RKO (cell line): ENCODE measurements at regions not wholly inside any gene's neighbourhood (a gene's known extent, or its start where the extent isn't known, plus 50 kb on each side); places are given as distances from the start of the nearest gene placed in this dataset.

Source experiments
- DNase-seq: peaks from one replicate; pipeline ENCODE4 v3.0.0-alpha.2; 2016; ENCODE audit warnings: low spot score

DNA sequence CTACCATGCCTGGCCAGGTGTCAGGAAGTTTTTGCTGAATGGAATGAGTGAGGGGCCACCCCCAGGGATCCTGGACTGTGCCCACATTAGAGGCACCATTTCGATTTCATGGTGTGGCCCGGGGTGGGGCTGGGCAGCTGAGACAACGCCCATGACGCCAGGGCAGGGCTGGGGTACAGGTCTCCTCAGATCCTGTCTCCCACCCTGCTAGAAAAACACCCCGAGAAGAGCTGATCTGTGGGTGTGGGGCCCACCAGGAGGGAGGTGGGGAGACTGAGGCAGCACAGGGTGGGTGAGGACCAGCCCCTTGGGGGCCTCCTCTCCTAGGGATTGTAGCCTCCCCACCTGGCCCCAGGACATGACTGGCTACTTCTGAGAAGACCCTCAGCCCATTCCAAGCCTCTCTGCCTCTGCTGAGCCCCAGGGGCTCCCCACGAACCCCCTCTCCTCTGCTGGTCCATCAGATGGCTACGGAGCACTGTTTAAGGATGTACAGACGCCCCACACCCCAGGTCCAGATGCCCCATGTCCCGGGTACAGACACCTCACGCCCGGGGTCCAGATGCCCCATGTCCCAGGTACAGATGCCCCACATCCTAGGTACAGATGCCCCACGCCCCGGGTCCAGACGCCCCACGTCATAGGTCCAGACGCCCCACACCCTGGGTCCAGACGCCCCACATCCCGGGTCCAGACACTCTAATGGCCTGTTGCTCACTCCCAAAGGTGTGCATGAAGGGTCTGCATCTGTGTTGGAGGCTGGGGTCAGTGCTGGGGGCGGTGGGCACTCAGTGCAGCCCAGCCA is 99.4 kb downstream of the MICALL2 start:
- no peak for DNase-seq

DNA sequence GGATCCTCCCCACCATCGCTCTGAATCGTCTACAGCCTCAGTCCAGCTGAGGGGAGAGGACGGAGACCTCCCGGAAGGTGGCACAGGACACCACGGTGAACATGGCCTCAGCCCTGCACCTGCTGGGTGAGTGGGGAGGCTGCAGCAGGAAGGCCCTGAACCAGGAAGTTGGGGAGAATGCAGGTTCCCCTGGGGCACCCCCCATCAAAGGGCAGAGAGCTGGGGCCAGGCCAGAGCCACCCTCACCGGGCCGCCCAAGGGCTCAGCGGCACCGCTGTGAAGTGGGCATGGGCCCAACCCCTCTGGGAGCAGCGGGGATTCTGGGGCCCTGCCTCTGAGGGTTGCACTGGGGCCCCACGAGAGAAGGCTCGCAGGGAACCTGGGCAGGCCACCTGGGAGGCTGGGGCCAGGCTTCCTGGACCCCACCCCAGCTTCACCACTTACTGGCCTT is 98.7 kb downstream of the MICALL2 start:
- DNase-seq: no peak

- DNase-seq: no peak
These were observed 98.1 kb downstream of the MICALL2 start for GRCh38 chr7:1361016-1361755.

GRCh38 chr7:1361756-1362125 is 97.5 kb downstream of the MICALL2 start:
- no peak for DNase-seq

GRCh38 chr7:1362301-1362700 is 97.0 kb downstream of the MICALL2 start:
- DNase-seq: no peak

- DNase-seq: no peak
These were observed 95.0 kb downstream of the MICALL2 start for GRCh38 chr7:1364068-1364905.

GRCh38 chr7:1364906-1365570 is 94.2 kb downstream of the MICALL2 start:
- DNase-seq: no peak

- DNase-seq: no peak
These were observed 93.4 kb downstream of the MICALL2 start for GRCh38 chr7:1365846-1366245.

- no peak for DNase-seq
These were observed 92.4 kb downstream of the MICALL2 start for GRCh38 chr7:1366801-1367405.

GRCh38 chr7:1367501-1368183 is 91.6 kb downstream of the MICALL2 start:
- no peak for DNase-seq

DNA sequence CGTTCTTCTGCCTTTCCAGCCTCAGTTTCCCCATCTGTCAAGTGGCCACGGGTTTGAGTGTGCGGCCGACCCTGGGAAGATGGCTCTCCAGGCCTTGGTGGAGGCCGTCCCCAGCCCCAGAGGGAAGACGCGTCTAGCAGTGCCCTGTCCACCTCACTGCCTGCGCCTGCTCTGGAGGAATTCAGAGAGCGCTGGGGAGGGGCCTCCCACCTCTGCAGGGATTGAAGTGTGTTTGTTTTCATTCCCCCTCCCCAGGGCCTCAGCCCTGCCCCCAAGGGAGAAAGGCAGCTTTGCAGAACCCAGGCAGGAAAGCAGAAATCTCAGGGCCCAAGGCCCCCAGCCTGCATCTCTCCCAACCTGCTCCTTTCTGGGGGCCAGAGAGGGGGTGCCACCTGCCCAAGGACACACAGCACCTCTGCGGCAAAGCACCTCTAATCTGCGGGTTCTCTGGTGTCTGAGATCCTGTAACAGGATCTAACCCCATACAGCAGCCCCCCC is 91.0 kb downstream of the MICALL2 start:
- no peak for DNase-seq

GRCh38 chr7:1368682-1369571 is 90.3 kb downstream of the MICALL2 start:
- no peak for DNase-seq

- no peak for DNase-seq
These were observed 89.2 kb downstream of the MICALL2 start for GRCh38 chr7:1369916-1370657.

GRCh38 chr7:1370738-1371137 is 88.5 kb downstream of the MICALL2 start:
- DNase-seq: no peak

GRCh38 chr7:1372063-1372462 is 87.2 kb downstream of the MICALL2 start:
- DNase-seq: no peak

GRCh38 chr7:1372671-1373379 is 86.4 kb downstream of the MICALL2 start:
- no peak for DNase-seq

DNA sequence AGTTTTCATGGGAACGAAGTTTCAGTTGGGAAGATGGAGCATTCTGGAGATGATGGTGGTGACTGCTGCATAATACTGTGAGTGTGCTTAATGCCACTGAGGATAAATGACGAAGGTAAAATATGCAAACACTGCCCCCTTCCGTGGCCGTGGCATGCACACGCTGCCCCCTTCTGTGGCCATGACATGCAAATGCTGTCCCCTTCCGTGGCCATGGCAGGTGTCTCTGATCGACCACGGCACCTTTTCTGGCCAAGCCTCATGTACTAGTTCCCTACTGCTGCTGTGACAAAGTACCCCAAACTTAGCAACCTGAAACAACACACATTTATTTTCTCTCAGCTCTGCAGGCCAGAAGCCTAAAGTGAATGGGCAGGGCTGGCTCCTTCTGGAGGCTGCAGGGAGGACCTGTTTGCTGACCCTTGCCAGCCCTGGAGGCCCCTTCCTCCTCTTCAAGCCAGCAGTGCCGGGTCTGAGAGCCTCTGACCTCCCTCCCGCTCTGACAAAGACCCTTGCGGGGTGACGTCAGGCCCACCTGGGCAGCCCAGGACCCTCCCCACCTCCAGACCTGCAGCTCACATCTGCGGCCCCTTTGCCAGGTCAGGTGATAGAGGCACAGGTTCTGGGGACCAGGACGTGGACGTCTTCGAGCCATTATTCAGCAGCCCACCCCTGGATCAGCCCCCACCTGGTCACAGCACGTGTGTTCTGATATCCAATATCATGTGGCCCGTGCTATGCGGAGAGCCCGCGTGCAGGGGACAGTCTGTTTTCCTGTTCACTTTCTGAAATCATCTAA is 82.0 kb downstream of the MICALL2 start:
- DNase-seq: no peak
